Endothelial cell of umbilical vein (primary cell): ENCODE measurements at regions not wholly inside any gene's neighbourhood (a gene's known extent, or its start where the extent isn't known, plus 50 kb on each side); places are given as distances from the start of the nearest gene placed in this dataset.

Source experiments
- BruUV-seq: library from RNA; stranded (reverse); fragments of 400-500 nt; replicated peaks from 2 replicates; lab custom pipeline; 2021; lab: Mats Ljungman, UMichigan
- CTCF ChIA-PET: fragments of 300-600, 350-600 bp; sonication (Branson Sonifier 250); formaldehyde crosslinking; loops from one replicate; lab custom pipeline; 2021; ENCODE audit warnings: antibody characterized with exemption, inconsistent platforms; lab: Charles Lee
- POLR2A ChIA-PET: fragments of 300-600, 350-600 bp; sonication (Branson Sonifier 250); formaldehyde crosslinking; loops from one replicate; lab custom pipeline; 2021; ENCODE audit warnings: antibody characterized with exemption, inconsistent platforms; lab: Charles Lee
- DNase-seq: peaks from one replicate; pipeline ENCODE4 v3.0.0-alpha.2; 2011; ENCODE audit warnings: low read depth, low spot score
- FAIRE-seq: peaks from 2 replicates; lab custom pipeline; 2011; peaks lifted over from hg19 to GRCh38; lab: Jason Lieb, UNC
- H2AFZ ChIP-seq: 2 replicates; pipeline ENCODE4 v1.6.0; 2012; ENCODE audit warnings: low read depth, low read length, control low read depth, inconsistent platforms
- H3K27ac ChIP-seq: 2 replicates; pipeline ENCODE4 v1.5.1; 2011; ENCODE audit warnings: low read depth, mild to moderate bottlenecking, control low read depth, low read length, moderate library complexity; ENCODE audit not compliant: insufficient read depth
- H3K27me3 ChIP-seq, 2 experiments: 2 replicates each; pipeline versions ENCODE4 v1.6.0 to v1.6.1; 2011; ENCODE audit warnings: low read length in 2 of 2, mixed read lengths in 1 of 2; ENCODE audit not compliant: control insufficient read depth in 2 of 2, insufficient read depth in 2 of 2
- H3K36me3 ChIP-seq, 2 experiments: 2 replicates in 1 of 2; 3 replicates in 1 of 2; pipeline ENCODE4 v1.5.1; 2011; ENCODE audit warnings: low read length in 2 of 2, mild to moderate bottlenecking in 1 of 2, moderate library complexity in 1 of 2; ENCODE audit not compliant: control insufficient read depth in 2 of 2, insufficient read depth in 2 of 2; ENCODE audit errors: extremely low read depth in 1 of 2
- H3K4me1 ChIP-seq: 3 replicates; pipeline ENCODE4 v1.5.1; 2011; ENCODE audit warnings: mild to moderate bottlenecking, low read length; ENCODE audit not compliant: control insufficient read depth, insufficient read depth; ENCODE audit errors: extremely low read depth
- H3K4me2 ChIP-seq: 2 replicates; pipeline ENCODE4 v1.6.1; 2011; ENCODE audit warnings: low read length, control low read depth, mixed read lengths; ENCODE audit not compliant: insufficient read depth
- H3K4me3 ChIP-seq, 3 experiments: fragments of 200-600 bp in 1 of 3; sonication (generic), shearing (Covaris generic) in 1 of 3; replicated peaks in 1 of 3; 2 replicates each; pipeline ENCODE4 v1.5.1; 2011 to 2016; ENCODE audit warnings: control low read depth in 3 of 3, low read length in 3 of 3, mild to moderate bottlenecking in 2 of 3, inconsistent platforms in 1 of 3, low read depth in 1 of 3, moderate library complexity in 1 of 3; ENCODE audit not compliant: insufficient read depth in 1 of 3
- H3K79me2 ChIP-seq: 2 replicates; pipeline ENCODE4 v1.6.0; 2012; ENCODE audit warnings: low read length, inconsistent platforms; ENCODE audit not compliant: control insufficient read depth, insufficient read depth
- H3K9ac ChIP-seq: replicated peaks from 2 replicates; pipeline ENCODE3; 2011; ENCODE audit warnings: low read length, control low read depth; ENCODE audit not compliant: insufficient read depth; ENCODE audit errors: extremely low read depth
- H3K9me1 ChIP-seq: replicated peaks from 3 replicates; pipeline ENCODE4 v1.6.0; 2011; ENCODE audit warnings: mild to moderate bottlenecking, low read length; ENCODE audit not compliant: control insufficient read depth, insufficient read depth; ENCODE audit errors: extremely low read depth
- H3K9me3 ChIP-seq: replicated peaks from 2 replicates; pipeline ENCODE4 v1.5.1; 2012; ENCODE audit warnings: low read length, inconsistent platforms; ENCODE audit not compliant: control insufficient read depth, insufficient read depth
- H4K20me1 ChIP-seq: replicated peaks from 2 replicates; pipeline ENCODE3; 2011; ENCODE audit warnings: mild to moderate bottlenecking, low read length; ENCODE audit not compliant: control insufficient read depth, insufficient read depth; ENCODE audit errors: extremely low read depth
- CTCF ChIP-seq, 2 donors: IDR thresholded peaks; 1 replicate in 1 of 2; 2 replicates in 1 of 2; pipeline ENCODE4 v1.5.1; 2011; ENCODE audit warnings: low read length in 2 of 2, mild to moderate bottlenecking in 2 of 2, moderate library complexity in 2 of 2, control low read depth in 1 of 2, inconsistent platforms in 1 of 2, low read depth in 1 of 2; ENCODE audit not compliant: insufficient read depth in 1 of 2; ENCODE audit errors: extremely low read depth in 1 of 2
- EZH2 ChIP-seq: IDR thresholded peaks from 2 replicates; pipeline ENCODE4 v1.6.1; 2012; ENCODE audit warnings: borderline replicate concordance, low read depth, mild to moderate bottlenecking, moderate library complexity, low read length, inconsistent platforms; ENCODE audit not compliant: severe bottlenecking
- FOS ChIP-seq: IDR thresholded peaks from 2 replicates; pipeline ENCODE4 v1.6.1; 2011; ENCODE audit warnings: mild to moderate bottlenecking, low read length, moderate library complexity, borderline replicate concordance; ENCODE audit not compliant: insufficient read depth
- GATA2 ChIP-seq: IDR thresholded peaks from 2 replicates; pipeline ENCODE4 v1.7.0; 2011; ENCODE audit warnings: low read depth, mild to moderate bottlenecking, moderate library complexity, mixed read lengths, low read length; ENCODE audit not compliant: insufficient read length, insufficient read depth
- JUN ChIP-seq: IDR thresholded peaks from 2 replicates; pipeline ENCODE4 v1.6.1; 2011; ENCODE audit warnings: borderline replicate concordance, low read depth; ENCODE audit not compliant: insufficient read length, insufficient read depth
- MAX ChIP-seq: IDR thresholded peaks from 2 replicates; pipeline ENCODE4 v1.6.1; 2011; ENCODE audit not compliant: insufficient read depth, insufficient read length
- MYC ChIP-seq: IDR thresholded peaks from one replicate; pipeline ENCODE4 v1.6.1; 2011; ENCODE audit warnings: mild to moderate bottlenecking, low read depth, low read length
- POLR2A ChIP-seq: IDR thresholded peaks from 2 replicates; pipeline ENCODE4 v1.6.1; 2012; ENCODE audit warnings: low read depth, mild to moderate bottlenecking, control low read depth, low read length
- POLR2AphosphoS5 ChIP-seq: IDR thresholded peaks from 2 replicates; pipeline ENCODE4 v1.6.1; 2012; ENCODE audit warnings: low read depth, mild to moderate bottlenecking, control low read depth, low read length, moderate library complexity; ENCODE audit not compliant: insufficient read depth
- dilution Hi-C: fragments of 300-500 bp; cut with MboI; formaldehyde crosslinking; loops from one replicate; pipeline ENCODE4 v1.15.0; 2019; ENCODE audit warnings: low sequenced_read_pairs; ENCODE audit not compliant: extremely low pct_ligation_motif_present
- intact Hi-C: fragments of 100-400 bp; cut with micrococcal nuclease; formaldehyde crosslinking; loops from one replicate; pipeline ENCODE4 v1.10.0; 2022

DNA sequence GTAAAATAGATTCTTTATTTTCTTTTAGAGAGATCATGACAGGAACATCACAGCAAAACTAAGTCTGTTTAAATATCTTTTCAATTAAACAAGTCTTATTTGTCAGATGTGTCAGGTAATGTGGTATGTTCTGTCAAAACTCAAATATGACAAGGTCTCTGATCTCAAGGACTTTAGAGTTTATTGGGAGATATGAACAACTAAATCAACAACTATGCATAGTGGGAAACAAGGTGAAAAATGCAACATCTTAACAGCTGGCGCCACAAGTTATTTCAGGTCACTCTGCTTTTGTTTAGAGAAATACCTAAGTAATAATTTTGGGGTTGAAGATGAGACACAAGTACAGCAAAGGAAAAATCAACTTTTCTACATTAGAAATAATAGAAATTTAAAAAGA is 779.4 kb upstream of the ADGRL4 start:
- H3K4me3 ChIP-seq = no peak overlapping the region
- H3K36me3 ChIP-seq = no peaks in the 10 kb centered on the region
- POLR2A ChIA-PET = no interaction called here
- H3K27me3 ChIP-seq = no peaks in the 10 kb centered on the region
- TF ChIP-seq JUN (no peak), FOS (no peak), POLR2A (no peak)
- no peak for DNase-seq
- CTCF ChIA-PET = no interaction called here
- dilution Hi-C loops = no loop called here
- H3K4me1 ChIP-seq = no peaks in the 10 kb centered on the region
- no peak overlapping the region for H3K9ac ChIP-seq
- no peaks in the 10 kb centered on the region for H3K9me3 ChIP-seq
- no peaks in the 10 kb centered on the region for H3K79me2 ChIP-seq
- no peak overlapping the region for H3K27ac ChIP-seq
- intact Hi-C loops = no loop called here
- no peaks in the 10 kb centered on the region for H3K9me1 ChIP-seq
- no peak overlapping the region for H2AFZ ChIP-seq
- no peak overlapping the region for H3K4me2 ChIP-seq
- no peaks in the 10 kb centered on the region for H4K20me1 ChIP-seq
- no peak for FAIRE-seq
- BruUV-seq = no TSS peak

GRCh38 chr1:79785561-79785960 is 779.0 kb upstream of the ADGRL4 start:
- FAIRE-seq = no peak
- Histone ChIP-seq H4K20me1 (no peaks in the 10 kb centered on the region), H3K9ac (no peak overlapping the region), H2AFZ (no peak overlapping the region), H3K36me3 (no peaks in the 10 kb centered on the region), H3K27ac (no peak overlapping the region), H3K79me2 (no peaks in the 10 kb centered on the region), H3K4me3 (no peak overlapping the region), H3K27me3 (no peaks in the 10 kb centered on the region), H3K4me2 (no peak overlapping the region), H3K4me1 (no peaks in the 10 kb centered on the region), H3K9me1 (no peaks in the 10 kb centered on the region), H3K9me3 (no peaks in the 10 kb centered on the region)
- POLR2A ChIA-PET = no interaction called here
- intact Hi-C loops = no loop called here
- BruUV-seq = no TSS peak
- CTCF ChIA-PET = no interaction called here
- no peak for DNase-seq
- TF ChIP-seq FOS (no peak), POLR2AphosphoS5 (no peak), MAX (no peak), POLR2A (no peak), GATA2 (no peak), CTCF (IDR thresholded peaks at IDR 0.05; ENCODE audit: extremely low read depth in 1 of 2, insufficient read depth in 1 of 2, low read depth in 1 of 2, low read length in 2 of 2) (no peak), JUN (no peak), EZH2 (no peak), MYC (no peak)
- dilution Hi-C loops = no loop called here
